Loucy (cell line): ENCODE measurements at regions not wholly inside any gene's neighbourhood (a gene's known extent, or its start where the extent isn't known, plus 50 kb on each side); places are given as distances from the start of the nearest gene placed in this dataset.

Experiments
- CTCF ChIP-seq: fragments of 200-600 bp; sonication (generic); conservative IDR thresholded peaks from 2 replicates; pipeline ENCODE4 v1.5.1; 2014; ENCODE audit warnings: mild to moderate bottlenecking, antibody characterized with exemption, low read length
- EZH2phosphoT487 ChIP-seq: fragments of 200-600 bp; IDR thresholded peaks from 2 replicates; pipeline ENCODE4 v1.6.1; 2018; ENCODE audit warnings: antibody characterized with exemption, mild to moderate bottlenecking, moderate library complexity, borderline replicate concordance

GRCh38 chr2:217353591-217353990 is 493.7 kb upstream of the TNP1 start:
- TF ChIP-seq CTCF, result no peak
- TF ChIP-seq EZH2phosphoT487, result no peak
